ENCODE measurements at regions not wholly inside any gene's neighbourhood (a gene's known extent, or its start where the extent isn't known, plus 50 kb on each side); places are given as distances from the start of the nearest gene placed in this dataset.

DNA sequence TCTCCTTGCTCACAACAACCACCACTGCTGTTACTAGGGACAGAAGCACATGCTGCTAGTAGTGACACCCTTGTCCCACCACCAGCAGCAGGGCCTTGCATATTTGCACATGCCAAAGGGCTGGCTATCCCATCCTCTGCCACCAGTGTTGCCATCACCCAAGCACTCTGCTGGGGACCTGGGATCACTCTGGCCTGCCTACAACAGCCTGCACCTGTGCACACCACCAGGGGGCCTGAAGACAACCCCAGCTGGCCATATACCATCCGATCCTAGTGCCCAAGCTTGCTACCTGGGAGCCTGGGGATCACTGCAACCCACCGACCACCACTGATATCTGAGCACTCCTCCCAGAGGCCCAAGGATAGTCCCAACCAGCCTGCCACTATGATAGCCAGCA, 99.9 kb upstream of the FANCL start:
- H3K9ac ChIP-seq (ENCODE audit: low read length) = no peak overlapping the region
- TF ChIP-seq EZH2phosphoT487 (IDR thresholded peaks at IDR 0.05; ENCODE audit: low read length) (no peak), EZH2 (optimal IDR thresholded peaks at IDR 0.05; ENCODE audit: low read depth, low read length) (no peak)
- TF ChIP-seq, protein P1, sequence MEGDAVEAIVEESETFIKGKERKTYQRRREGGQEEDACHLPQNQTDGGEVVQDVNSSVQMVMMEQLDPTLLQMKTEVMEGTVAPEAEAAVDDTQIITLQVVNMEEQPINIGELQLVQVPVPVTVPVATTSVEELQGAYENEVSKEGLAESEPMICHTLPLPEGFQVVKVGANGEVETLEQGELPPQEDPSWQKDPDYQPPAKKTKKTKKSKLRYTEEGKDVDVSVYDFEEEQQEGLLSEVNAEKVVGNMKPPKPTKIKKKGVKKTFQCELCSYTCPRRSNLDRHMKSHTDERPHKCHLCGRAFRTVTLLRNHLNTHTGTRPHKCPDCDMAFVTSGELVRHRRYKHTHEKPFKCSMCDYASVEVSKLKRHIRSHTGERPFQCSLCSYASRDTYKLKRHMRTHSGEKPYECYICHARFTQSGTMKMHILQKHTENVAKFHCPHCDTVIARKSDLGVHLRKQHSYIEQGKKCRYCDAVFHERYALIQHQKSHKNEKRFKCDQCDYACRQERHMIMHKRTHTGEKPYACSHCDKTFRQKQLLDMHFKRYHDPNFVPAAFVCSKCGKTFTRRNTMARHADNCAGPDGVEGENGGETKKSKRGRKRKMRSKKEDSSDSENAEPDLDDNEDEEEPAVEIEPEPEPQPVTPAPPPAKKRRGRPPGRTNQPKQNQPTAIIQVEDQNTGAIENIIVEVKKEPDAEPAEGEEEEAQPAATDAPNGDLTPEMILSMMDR (IDR thresholded peaks at IDR 0.05; ENCODE audit: low read length) = no peak
- no peaks in the 10 kb centered on the region for H3K9me3 ChIP-seq (replicated peaks; ENCODE audit: insufficient read depth, low read length)
- no peaks in the 10 kb centered on the region for H3K79me2 ChIP-seq (ENCODE audit: low read length)
- no peaks in the 10 kb centered on the region for H3K9me2 ChIP-seq (replicated peaks; ENCODE audit: insufficient read depth, low read length)
- no peaks in the 10 kb centered on the region for H4K20me1 ChIP-seq (ENCODE audit: insufficient read depth, low read length)
- no peaks in the 10 kb centered on the region for H3K36me3 ChIP-seq (replicated peaks; ENCODE audit: insufficient read depth, low read length)
- no peak for DNase-seq
- no peak overlapping the region for H3K4me3 ChIP-seq (ENCODE audit: low read length)
- H3K27ac ChIP-seq (ENCODE audit: low read length) = no peak overlapping the region
- H2AFZ ChIP-seq (ENCODE audit: low read length) = no peak overlapping the region
- no peak overlapping the region for H3K4me2 ChIP-seq (ENCODE audit: low read depth, low read length)
- H3K27me3 ChIP-seq (replicated peaks; ENCODE audit: insufficient read depth, low read length) = no peaks in the 10 kb centered on the region
- H3F3A ChIP-seq (ENCODE audit: insufficient read depth, low read length) = no peaks in the 10 kb centered on the region
- no peaks in the 10 kb centered on the region for H3K4me1 ChIP-seq (ENCODE audit: low read length)

DNA sequence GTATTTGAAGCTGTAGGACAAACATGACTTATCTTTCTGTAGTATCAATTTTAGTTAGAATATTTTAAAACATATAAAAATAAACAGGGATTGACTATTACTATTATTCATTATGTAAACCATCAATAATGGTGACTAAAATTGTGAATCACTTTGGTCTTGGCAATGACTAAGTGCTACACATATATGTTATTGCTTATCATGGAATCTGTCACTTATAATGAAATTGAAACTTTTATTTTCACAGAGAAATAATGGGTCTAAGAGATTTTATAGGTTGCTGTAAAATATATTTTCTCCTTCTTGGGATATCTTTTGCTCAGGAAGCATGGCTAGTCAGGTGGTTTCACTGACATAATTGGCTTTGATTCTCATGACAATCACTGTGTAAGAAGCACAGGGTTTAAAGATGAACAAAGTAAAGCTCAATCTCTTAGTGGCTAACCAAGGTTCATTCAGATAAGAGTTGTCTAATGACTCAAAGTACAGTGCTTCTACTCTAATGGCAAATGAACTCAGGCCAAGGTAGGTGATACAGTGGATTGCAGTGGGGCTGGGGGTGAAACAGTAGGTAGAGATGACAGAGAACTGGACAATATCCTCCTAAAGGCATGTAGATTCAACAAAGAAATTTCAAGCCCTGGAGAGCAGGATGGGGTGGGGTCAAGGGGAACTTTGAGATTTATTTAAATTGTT, 98.6 kb upstream of the FANCL start:
- H3K4me3 ChIP-seq (ENCODE audit: low read length) = no peak overlapping the region
- no peaks in the 10 kb centered on the region for H3K36me3 ChIP-seq (replicated peaks; ENCODE audit: insufficient read depth, low read length)
- no peaks in the 10 kb centered on the region for H3K9me3 ChIP-seq (replicated peaks; ENCODE audit: insufficient read depth, low read length)
- no peak overlapping the region for H3K27ac ChIP-seq (ENCODE audit: low read length)
- H3F3A ChIP-seq (ENCODE audit: insufficient read depth, low read length) = no peaks in the 10 kb centered on the region
- H3K27me3 ChIP-seq (replicated peaks; ENCODE audit: insufficient read depth, low read length) = no peaks in the 10 kb centered on the region
- TF ChIP-seq, protein P1 (IDR thresholded peaks at IDR 0.05; ENCODE audit: low read length) = no peak
- TF ChIP-seq EZH2 (optimal IDR thresholded peaks at IDR 0.05; ENCODE audit: low read depth, low read length) (no peak), EZH2phosphoT487 (IDR thresholded peaks at IDR 0.05; ENCODE audit: low read length) (no peak)
- no peaks in the 10 kb centered on the region for H4K20me1 ChIP-seq (ENCODE audit: insufficient read depth, low read length)
- DNase-seq = no peak
- no peak overlapping the region for H3K9ac ChIP-seq (ENCODE audit: low read length)
- H3K79me2 ChIP-seq (ENCODE audit: low read length) = no peaks in the 10 kb centered on the region
- H3K4me2 ChIP-seq (ENCODE audit: low read depth, low read length) = no peak overlapping the region
- H3K4me1 ChIP-seq (ENCODE audit: low read length) = no peaks in the 10 kb centered on the region
- H3K9me2 ChIP-seq (replicated peaks; ENCODE audit: insufficient read depth, low read length) = no peaks in the 10 kb centered on the region
- H2AFZ ChIP-seq (ENCODE audit: low read length) = no peak overlapping the region

DNA sequence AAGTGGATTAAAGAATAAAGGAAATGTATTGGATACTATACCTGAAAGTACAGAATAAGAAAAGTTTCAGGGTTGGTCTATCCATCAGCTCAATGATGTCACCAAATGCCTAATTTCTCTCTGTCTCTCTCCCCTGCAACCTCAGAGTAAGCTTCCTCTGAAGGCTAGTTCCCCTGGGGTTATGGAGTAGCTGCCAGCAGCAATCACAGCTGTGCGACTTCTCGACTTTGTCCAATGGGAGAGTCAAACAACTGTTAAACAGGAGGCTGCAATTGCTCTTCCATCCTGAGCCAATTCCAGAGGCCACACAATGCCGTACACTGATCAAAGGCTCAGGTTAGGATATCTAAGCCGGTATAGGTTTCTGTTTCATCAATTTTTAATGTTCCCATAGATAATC, 95.3 kb upstream of the FANCL start:
- TF ChIP-seq, protein P1 (IDR thresholded peaks at IDR 0.05; ENCODE audit: low read length) = no peak
- H4K20me1 ChIP-seq (ENCODE audit: insufficient read depth, low read length) = no peaks in the 10 kb centered on the region
- no peak for DNase-seq
- no peak overlapping the region for H3K9ac ChIP-seq (ENCODE audit: low read length)
- no peaks in the 10 kb centered on the region for H3F3A ChIP-seq (ENCODE audit: insufficient read depth, low read length)
- no peak overlapping the region for H2AFZ ChIP-seq (ENCODE audit: low read length)
- H3K4me1 ChIP-seq (ENCODE audit: low read length) = no peaks in the 10 kb centered on the region
- H3K27me3 ChIP-seq (replicated peaks; ENCODE audit: insufficient read depth, low read length) = no peaks in the 10 kb centered on the region
- no peak overlapping the region for H3K4me3 ChIP-seq (ENCODE audit: low read length)
- no peaks in the 10 kb centered on the region for H3K36me3 ChIP-seq (replicated peaks; ENCODE audit: insufficient read depth, low read length)
- H3K79me2 ChIP-seq (ENCODE audit: low read length) = no peaks in the 10 kb centered on the region
- no peak overlapping the region for H3K27ac ChIP-seq (ENCODE audit: low read length)
- H3K4me2 ChIP-seq (ENCODE audit: low read depth, low read length) = no peak overlapping the region
- no peaks in the 10 kb centered on the region for H3K9me3 ChIP-seq (replicated peaks; ENCODE audit: insufficient read depth, low read length)
- no peaks in the 10 kb centered on the region for H3K9me2 ChIP-seq (replicated peaks; ENCODE audit: insufficient read depth, low read length)

All from MM.1S (cell line).